ENCODE measurements at regions not wholly inside any gene's neighbourhood (a gene's known extent, or its start where the extent isn't known, plus 50 kb on each side); places are given as distances from the start of the nearest gene placed in this dataset.

DNA sequence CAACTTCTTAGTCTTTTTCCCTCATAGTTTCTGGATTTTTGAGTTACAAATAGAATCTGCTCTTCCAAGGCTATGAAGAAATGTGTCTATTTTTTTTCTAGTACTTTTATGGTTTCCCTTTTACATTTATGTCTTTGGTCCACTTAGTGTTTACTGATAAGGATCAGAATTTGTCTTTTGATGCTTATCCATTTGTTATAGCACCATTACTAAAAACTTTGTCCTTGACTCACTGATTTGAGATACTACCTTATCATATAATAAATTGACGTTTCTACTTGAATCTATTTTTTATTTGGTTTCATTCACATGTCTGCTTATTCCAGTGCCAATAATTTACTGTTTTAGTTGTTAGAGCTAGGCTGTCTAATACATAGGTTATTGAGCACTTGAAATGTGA lies 161.1 kb upstream of the DPYD start:
- H3K4me3 ChIP-seq (ENCODE audit: low read depth, low read length), result no peak overlapping the region
- no peaks in the 10 kb centered on the region for H3K27me3 ChIP-seq (ENCODE audit: control insufficient read depth, insufficient read depth, low read length)
- H3K9me3 ChIP-seq (ENCODE audit: control insufficient read depth, insufficient read depth, low read length), result no peaks in the 10 kb centered on the region
- ChIA-PET POLR2A (no interaction called here), CTCF (interaction anchor here (1.1 kb wide), 1 partner anchor 27 kb away, joined by 3 read pairs; no protein-coding TSS in a partner anchor)
- H3K27ac ChIP-seq (ENCODE audit: low read depth, low read length), result no peak overlapping the region
- TF ChIP-seq, protein P1, sequence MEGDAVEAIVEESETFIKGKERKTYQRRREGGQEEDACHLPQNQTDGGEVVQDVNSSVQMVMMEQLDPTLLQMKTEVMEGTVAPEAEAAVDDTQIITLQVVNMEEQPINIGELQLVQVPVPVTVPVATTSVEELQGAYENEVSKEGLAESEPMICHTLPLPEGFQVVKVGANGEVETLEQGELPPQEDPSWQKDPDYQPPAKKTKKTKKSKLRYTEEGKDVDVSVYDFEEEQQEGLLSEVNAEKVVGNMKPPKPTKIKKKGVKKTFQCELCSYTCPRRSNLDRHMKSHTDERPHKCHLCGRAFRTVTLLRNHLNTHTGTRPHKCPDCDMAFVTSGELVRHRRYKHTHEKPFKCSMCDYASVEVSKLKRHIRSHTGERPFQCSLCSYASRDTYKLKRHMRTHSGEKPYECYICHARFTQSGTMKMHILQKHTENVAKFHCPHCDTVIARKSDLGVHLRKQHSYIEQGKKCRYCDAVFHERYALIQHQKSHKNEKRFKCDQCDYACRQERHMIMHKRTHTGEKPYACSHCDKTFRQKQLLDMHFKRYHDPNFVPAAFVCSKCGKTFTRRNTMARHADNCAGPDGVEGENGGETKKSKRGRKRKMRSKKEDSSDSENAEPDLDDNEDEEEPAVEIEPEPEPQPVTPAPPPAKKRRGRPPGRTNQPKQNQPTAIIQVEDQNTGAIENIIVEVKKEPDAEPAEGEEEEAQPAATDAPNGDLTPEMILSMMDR (IDR thresholded peaks at IDR 0.05; ENCODE audit: low read depth, low read length), result no peak
- DNase-seq (ENCODE audit: low read depth, low spot score), result no peak

DNA sequence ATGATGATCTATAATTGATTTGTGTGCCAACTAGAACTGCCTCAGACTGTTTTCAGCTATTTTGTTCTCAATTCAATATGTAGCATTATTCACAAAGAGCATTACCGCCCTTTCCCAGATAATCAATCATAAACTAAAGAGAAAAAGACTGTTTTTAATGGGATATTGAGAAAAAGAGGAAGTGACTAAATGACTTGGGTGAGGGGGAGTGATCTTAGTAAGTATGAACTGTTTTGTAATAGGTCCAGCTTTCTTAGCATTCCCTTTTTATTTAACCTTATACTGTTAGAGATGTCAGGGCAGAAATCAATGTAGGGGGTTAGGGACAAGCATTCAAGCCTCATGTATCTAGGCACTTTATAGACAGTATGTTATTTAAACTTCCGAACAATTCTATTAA lies 157.8 kb upstream of the DPYD start:
- ChIA-PET CTCF (interaction anchor here (1.3 kb wide), 1 partner anchor 25 kb away, joined by 5 read pairs; no protein-coding TSS in a partner anchor), POLR2A (no interaction called here)
- Histone ChIP-seq H3K27ac (ENCODE audit: low read depth, low read length) (no peak overlapping the region), H3K4me3 (ENCODE audit: low read depth, low read length) (no peak overlapping the region), H3K9me3 (ENCODE audit: control insufficient read depth, insufficient read depth, low read length) (no peaks in the 10 kb centered on the region), H3K27me3 (ENCODE audit: control insufficient read depth, insufficient read depth, low read length) (no peaks in the 10 kb centered on the region)
- DNase-seq (ENCODE audit: low read depth, low spot score), result no peak
- TF ChIP-seq, protein P1 (IDR thresholded peaks at IDR 0.05; ENCODE audit: low read depth, low read length), result no peak

DNA sequence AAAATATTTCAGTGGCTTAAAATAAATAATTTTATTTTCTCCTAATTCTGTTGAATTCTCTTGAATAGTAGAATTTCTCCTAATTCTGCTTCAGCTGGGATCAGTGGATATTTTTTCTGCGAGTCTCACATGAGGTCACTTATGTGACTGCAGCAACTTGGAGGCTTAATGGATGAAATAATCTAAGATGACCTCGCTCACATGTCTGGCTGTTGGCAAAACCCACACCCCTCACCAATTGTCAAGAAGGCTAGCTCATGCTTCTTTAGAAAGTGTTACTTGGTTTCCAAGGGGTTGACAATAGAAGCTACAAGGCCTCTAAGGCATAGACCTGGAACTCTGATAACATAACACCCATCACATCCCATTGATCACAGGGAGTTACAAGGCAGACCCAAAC lies 156.9 kb upstream of the DPYD start:
- CTCF ChIA-PET, result interaction anchor here (1.3 kb wide), 1 partner anchor 24 kb away, joined by 5 read pairs; no protein-coding TSS in a partner anchor
- Histone ChIP-seq H3K27me3 (ENCODE audit: control insufficient read depth, insufficient read depth, low read length) (no peaks in the 10 kb centered on the region), H3K4me3 (ENCODE audit: low read depth, low read length) (no peak overlapping the region), H3K27ac (ENCODE audit: low read depth, low read length) (no peak overlapping the region), H3K9me3 (ENCODE audit: control insufficient read depth, insufficient read depth, low read length) (no peaks in the 10 kb centered on the region)
- TF ChIP-seq, protein P1 (IDR thresholded peaks at IDR 0.05; ENCODE audit: low read depth, low read length), result no peak
- POLR2A ChIA-PET, result interaction anchor here (0.5 kb wide), 1 partner anchor 8 kb away, joined by 8 read pairs; no protein-coding TSS in a partner anchor
- no peak for DNase-seq (ENCODE audit: low read depth, low spot score)

DNA sequence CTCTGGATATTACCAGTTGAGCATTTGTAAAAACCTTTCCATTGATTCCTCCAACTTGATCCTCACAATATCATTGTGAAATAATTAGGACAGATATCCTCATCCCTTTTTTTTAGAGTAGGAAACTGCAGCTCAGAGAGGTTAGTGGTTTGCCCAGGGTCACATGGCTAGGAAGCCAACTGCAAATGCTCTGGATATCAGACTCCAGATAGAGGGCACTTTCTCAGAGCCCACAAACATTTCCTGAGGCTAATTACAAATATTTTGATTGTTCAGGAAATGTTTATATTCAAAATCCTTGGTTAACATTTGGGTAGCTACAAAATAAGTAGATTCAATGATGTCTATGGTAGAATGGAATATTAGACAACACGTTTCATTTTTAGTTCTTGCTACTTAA lies 154.8 kb upstream of the DPYD start:
- Histone ChIP-seq H3K27ac (ENCODE audit: low read depth, low read length) (no peak overlapping the region), H3K9me3 (ENCODE audit: control insufficient read depth, insufficient read depth, low read length) (no peaks in the 10 kb centered on the region), H3K4me3 (ENCODE audit: low read depth, low read length) (no peak overlapping the region), H3K27me3 (ENCODE audit: control insufficient read depth, insufficient read depth, low read length) (no peaks in the 10 kb centered on the region)
- TF ChIP-seq, protein P1 (IDR thresholded peaks at IDR 0.05; ENCODE audit: low read depth, low read length), result no peak
- ChIA-PET CTCF (interaction anchor here (1.0 kb wide), 1 partner anchor 21 kb away, joined by 3 read pairs; no protein-coding TSS in a partner anchor), POLR2A (no interaction called here)
- no peak for DNase-seq (ENCODE audit: low read depth, low spot score)

DNA sequence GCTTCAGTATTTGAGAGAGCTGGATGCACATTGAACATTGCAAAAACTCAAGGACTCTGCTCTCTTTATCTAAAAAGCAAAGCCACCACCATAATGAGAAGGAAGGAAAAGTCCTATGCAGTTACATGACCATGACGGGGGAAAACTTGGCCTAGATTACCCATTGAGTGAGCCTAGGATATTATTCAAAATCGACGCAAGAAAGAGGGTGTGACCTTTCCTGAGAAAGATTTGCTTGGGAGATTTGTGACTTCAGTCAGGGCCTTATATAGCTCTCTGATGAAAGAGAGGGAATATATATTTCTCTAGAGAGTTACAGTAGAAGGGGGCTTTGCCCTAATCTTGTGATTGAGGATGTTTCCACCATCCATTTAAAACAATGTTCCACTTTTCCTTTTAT lies 153.0 kb upstream of the DPYD start:
- ChIA-PET POLR2A (no interaction called here), CTCF (interaction anchor here (0.9 to 4.8 kb wide), 3 partner anchors 19 to 394 kb away, joined by 3 to 16 read pairs (median 5); no protein-coding TSS in a partner anchor)
- no peak overlapping the region for H3K4me3 ChIP-seq (ENCODE audit: low read depth, low read length)
- TF ChIP-seq, protein P1 (IDR thresholded peaks at IDR 0.05; ENCODE audit: low read depth, low read length), result no peak
- no peak overlapping the region for H3K27ac ChIP-seq (ENCODE audit: low read depth, low read length)
- no peak for DNase-seq (ENCODE audit: low read depth, low spot score)
- H3K9me3 ChIP-seq (ENCODE audit: control insufficient read depth, insufficient read depth, low read length), result no peaks in the 10 kb centered on the region
- no peaks in the 10 kb centered on the region for H3K27me3 ChIP-seq (ENCODE audit: control insufficient read depth, insufficient read depth, low read length)
